Mesothelial cell of epicardium (in vitro differentiated cells): ENCODE measurements at regions not wholly inside any gene's neighbourhood (a gene's known extent, or its start where the extent isn't known, plus 50 kb on each side); places are given as distances from the start of the nearest gene placed in this dataset.

ENCODE experiments used
- DNase-seq, 2 experiments: peaks; one replicate each; pipeline ENCODE4 v3.0.0; 2021; ENCODE audit warnings: low spot score in 2 of 2; ENCODE audit not compliant: unreplicated experiment in 2 of 2
- H3K27ac Mint-ChIP-seq: 2 replicates; pipeline ENCODE4 v1.8.0; 2021; ENCODE audit warnings: mixed read lengths
- H3K27me3 Mint-ChIP-seq: 2 replicates; pipeline ENCODE4 v1.8.0; 2021; ENCODE audit warnings: low read depth, mixed read lengths
- H3K36me3 Mint-ChIP-seq: 2 replicates; pipeline ENCODE4 v1.8.0; 2021; ENCODE audit warnings: mixed read lengths
- H3K4me1 Mint-ChIP-seq: 2 replicates; pipeline ENCODE4 v1.8.0; 2021; ENCODE audit warnings: mixed read lengths
- H3K4me3 Mint-ChIP-seq: 2 replicates; pipeline ENCODE4 v1.8.0; 2021; ENCODE audit warnings: mild to moderate bottlenecking, moderate library complexity, mixed read lengths
- H3K9me3 Mint-ChIP-seq: 2 replicates; pipeline ENCODE4 v1.8.0; 2021; ENCODE audit warnings: mixed read lengths
- CTCF ChIP-seq: fragments of 200-600 bp; sonication (generic); IDR thresholded peaks from one replicate; pipeline ENCODE4 v1.5.0; 2021; ENCODE audit warnings: antibody characterized with exemption; ENCODE audit not compliant: unreplicated experiment

GRCh38 chr3:38964646-38965045, 87.1 kb downstream of the SCN11A start:
- no peak overlapping the region for H3K4me3 Mint-ChIP-seq
- no peak overlapping the region for H3K27ac Mint-ChIP-seq
- H3K27me3 Mint-ChIP-seq = peaks cover 6% of the 10 kb centered on the region
- TF ChIP-seq CTCF = no peak
- peaks cover 25% of the 10 kb centered on the region for H3K4me1 Mint-ChIP-seq
- no peaks in the 10 kb centered on the region for H3K36me3 Mint-ChIP-seq
- H3K9me3 Mint-ChIP-seq = no peaks in the 10 kb centered on the region
- DNase-seq = no peak

GRCh38 chr3:38964204-38964603, 87.5 kb downstream of the SCN11A start:
- Mint-ChIP-seq H3K36me3 (no peaks in the 10 kb centered on the region), H3K27me3 (peaks cover 6% of the 10 kb centered on the region), H3K4me3 (no peak overlapping the region), H3K9me3 (no peaks in the 10 kb centered on the region), H3K4me1 (peaks cover 24% of the 10 kb centered on the region), H3K27ac (no peak overlapping the region)
- DNase-seq = no peak
- TF ChIP-seq CTCF = no peak

GRCh38 chr3:38960953-38961622, 90.7 kb downstream of the SCN11A start:
- Mint-ChIP-seq H3K27me3 (no peaks in the 10 kb centered on the region), H3K27ac (peak overlapping the region; percentile 66), H3K9me3 (no peaks in the 10 kb centered on the region), H3K4me1 (peaks cover 22% of the 10 kb centered on the region), H3K4me3 (no peak overlapping the region), H3K36me3 (no peaks in the 10 kb centered on the region)
- no peak for DNase-seq
- peak; percentile 56 for TF ChIP-seq CTCF

GRCh38 chr3:38960042-38960622, 91.6 kb downstream of the SCN11A start:
- no peaks in the 10 kb centered on the region for H3K27me3 Mint-ChIP-seq
- H3K36me3 Mint-ChIP-seq = no peaks in the 10 kb centered on the region
- no peak overlapping the region for H3K27ac Mint-ChIP-seq
- no peak for DNase-seq
- no peaks in the 10 kb centered on the region for H3K9me3 Mint-ChIP-seq
- no peak overlapping the region for H3K4me3 Mint-ChIP-seq
- peaks cover 22% of the 10 kb centered on the region for H3K4me1 Mint-ChIP-seq
- TF ChIP-seq CTCF = no peak

DNA sequence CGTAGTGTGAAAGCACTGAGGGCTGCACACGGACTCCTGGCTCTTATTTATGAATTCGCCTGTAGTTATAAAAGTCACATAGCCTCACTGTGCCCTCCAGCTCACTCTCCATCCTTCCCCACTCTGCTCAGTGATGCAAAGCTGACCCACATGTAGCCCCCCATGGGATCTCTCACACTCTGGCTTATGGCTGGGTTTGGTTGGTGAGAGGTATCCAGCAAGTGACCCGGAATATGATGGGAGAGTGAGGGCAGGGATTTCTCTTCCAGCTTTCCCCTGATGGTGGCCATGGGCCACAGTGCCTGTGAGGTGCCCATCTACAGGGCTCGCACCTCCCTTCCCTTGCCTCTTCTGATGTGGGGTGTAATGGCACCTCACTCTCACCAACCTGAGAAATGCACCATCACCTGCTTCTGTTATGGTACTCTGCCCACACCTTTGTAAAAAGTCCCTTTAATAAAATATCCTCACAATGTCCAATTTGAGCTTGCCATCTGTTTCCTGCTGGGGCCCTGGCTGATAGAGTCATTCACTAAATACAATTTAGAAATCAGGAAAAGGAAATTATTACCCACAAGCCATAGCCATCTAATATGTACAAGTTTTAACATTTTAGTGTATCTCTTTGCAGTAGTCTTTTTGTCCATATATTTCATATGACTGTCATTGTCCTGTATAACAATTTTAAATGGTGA, 93.6 kb downstream of the SCN11A start:
- Mint-ChIP-seq H3K27ac (no peak overlapping the region), H3K4me3 (no peak overlapping the region), H3K36me3 (no peaks in the 10 kb centered on the region), H3K4me1 (peaks cover 22% of the 10 kb centered on the region), H3K27me3 (peaks cover 5% of the 10 kb centered on the region), H3K9me3 (no peaks in the 10 kb centered on the region)
- no peak for TF ChIP-seq CTCF
- DNase-seq = no peak
